ENCODE measurements at regions not wholly inside any gene's neighbourhood (a gene's known extent, or its start where the extent isn't known, plus 50 kb on each side); places are given as distances from the start of the nearest gene placed in this dataset.

GRCh38 chr10:21336476-21337170 is 188.9 kb downstream of the SKIDA1 start:
- H3K4me3 ChIP-seq (ENCODE audit: low read length): no peak overlapping the region
- H3K9ac ChIP-seq (ENCODE audit: low read length): no peak overlapping the region
- H3K4me1 ChIP-seq (ENCODE audit: control insufficient read depth, low read depth, low read length): peaks cover 11% of the 10 kb centered on the region
- H3K27ac ChIP-seq (ENCODE audit: low read length): peak overlapping the region; percentile 17
- no peaks in the 10 kb centered on the region for H3K9me3 ChIP-seq (ENCODE audit: control insufficient read depth, low read depth, low read length)
- no peaks in the 10 kb centered on the region for H3K27me3 ChIP-seq (ENCODE audit: control insufficient read depth, insufficient read depth, low read length)
- no peaks in the 10 kb centered on the region for H3K36me3 ChIP-seq (ENCODE audit: control insufficient read depth, low read depth, low read length)

GRCh38 chr10:21334891-21335696 is 190.4 kb downstream of the SKIDA1 start:
- Histone ChIP-seq H3K9me3 (ENCODE audit: control insufficient read depth, low read depth, low read length) (no peaks in the 10 kb centered on the region), H3K4me1 (ENCODE audit: control insufficient read depth, low read depth, low read length) (peaks cover 11% of the 10 kb centered on the region), H3K4me3 (ENCODE audit: low read length) (no peak overlapping the region), H3K9ac (ENCODE audit: low read length) (no peak overlapping the region), H3K36me3 (ENCODE audit: control insufficient read depth, low read depth, low read length) (no peaks in the 10 kb centered on the region), H3K27ac (ENCODE audit: low read length) (no peak overlapping the region), H3K27me3 (ENCODE audit: control insufficient read depth, insufficient read depth, low read length) (no peaks in the 10 kb centered on the region)

GRCh38 chr10:21330628-21331020 is 194.9 kb downstream of the SKIDA1 start:
- Histone ChIP-seq H3K4me3 (ENCODE audit: low read length) (no peak overlapping the region), H3K9ac (ENCODE audit: low read length) (no peak overlapping the region), H3K4me1 (ENCODE audit: control insufficient read depth, low read depth, low read length) (peaks cover 11% of the 10 kb centered on the region), H3K27me3 (ENCODE audit: control insufficient read depth, insufficient read depth, low read length) (no peaks in the 10 kb centered on the region), H3K9me3 (ENCODE audit: control insufficient read depth, low read depth, low read length) (no peaks in the 10 kb centered on the region), H3K27ac (ENCODE audit: low read length) (no peak overlapping the region), H3K36me3 (ENCODE audit: control insufficient read depth, low read depth, low read length) (no peaks in the 10 kb centered on the region)

GRCh38 chr10:21329995-21330627 is 195.4 kb downstream of the SKIDA1 start:
- Histone ChIP-seq H3K4me3 (ENCODE audit: low read length) (no peak overlapping the region), H3K27ac (ENCODE audit: low read length) (no peak overlapping the region), H3K27me3 (ENCODE audit: control insufficient read depth, insufficient read depth, low read length) (no peaks in the 10 kb centered on the region), H3K9ac (ENCODE audit: low read length) (no peak overlapping the region), H3K9me3 (ENCODE audit: control insufficient read depth, low read depth, low read length) (no peaks in the 10 kb centered on the region), H3K36me3 (ENCODE audit: control insufficient read depth, low read depth, low read length) (no peaks in the 10 kb centered on the region), H3K4me1 (ENCODE audit: control insufficient read depth, low read depth, low read length) (peaks cover 9% of the 10 kb centered on the region)

- Histone ChIP-seq H3K36me3 (ENCODE audit: control insufficient read depth, low read depth, low read length) (no peaks in the 10 kb centered on the region), H3K27me3 (ENCODE audit: control insufficient read depth, insufficient read depth, low read length) (no peaks in the 10 kb centered on the region), H3K4me3 (ENCODE audit: low read length) (no peak overlapping the region), H3K9ac (ENCODE audit: low read length) (no peak overlapping the region), H3K27ac (ENCODE audit: low read length) (no peak overlapping the region), H3K4me1 (ENCODE audit: control insufficient read depth, low read depth, low read length) (peaks cover 6% of the 10 kb centered on the region), H3K9me3 (ENCODE audit: control insufficient read depth, low read depth, low read length) (no peaks in the 10 kb centered on the region)
These were observed 198.0 kb downstream of the SKIDA1 start for GRCh38 chr10:21327289-21327993.

- H3K9me3 ChIP-seq (ENCODE audit: control insufficient read depth, low read depth, low read length): no peaks in the 10 kb centered on the region
- H3K4me3 ChIP-seq (ENCODE audit: low read length): no peak overlapping the region
- no peaks in the 10 kb centered on the region for H3K36me3 ChIP-seq (ENCODE audit: control insufficient read depth, low read depth, low read length)
- H3K27me3 ChIP-seq (ENCODE audit: control insufficient read depth, insufficient read depth, low read length): no peaks in the 10 kb centered on the region
- peaks cover 6% of the 10 kb centered on the region for H3K4me1 ChIP-seq (ENCODE audit: control insufficient read depth, low read depth, low read length)
- no peak overlapping the region for H3K27ac ChIP-seq (ENCODE audit: low read length)
- no peak overlapping the region for H3K9ac ChIP-seq (ENCODE audit: low read length)
These were observed 198.7 kb downstream of the SKIDA1 start for GRCh38 chr10:21326594-21327288.

GRCh38 chr10:21318540-21319167 is 206.8 kb downstream of the SKIDA1 start:
- no peak overlapping the region for H3K27ac ChIP-seq (ENCODE audit: low read length)
- H3K27me3 ChIP-seq (ENCODE audit: control insufficient read depth, insufficient read depth, low read length): no peaks in the 10 kb centered on the region

GRCh38 chr10:21317902-21318301 is 207.6 kb downstream of the SKIDA1 start:
- Histone ChIP-seq H3K4me3 (ENCODE audit: low read length) (no peak overlapping the region), H3K9me3 (ENCODE audit: control insufficient read depth, low read depth, low read length) (no peaks in the 10 kb centered on the region), H3K36me3 (ENCODE audit: control insufficient read depth, low read depth, low read length) (no peaks in the 10 kb centered on the region), H3K27ac (ENCODE audit: low read length) (no peak overlapping the region), H3K4me1 (ENCODE audit: control insufficient read depth, low read depth, low read length) (peaks cover 37% of the 10 kb centered on the region), H3K9ac (ENCODE audit: low read length) (no peak overlapping the region), H3K27me3 (ENCODE audit: control insufficient read depth, insufficient read depth, low read length) (no peaks in the 10 kb centered on the region)

More at GRCh38 chr10:21318540-21319167, 206.8 kb downstream of the SKIDA1 start:
- Histone ChIP-seq H3K9me3 (ENCODE audit: control insufficient read depth, low read depth, low read length) (no peaks in the 10 kb centered on the region), H3K4me1 (ENCODE audit: control insufficient read depth, low read depth, low read length) (peaks cover 36% of the 10 kb centered on the region), H3K36me3 (ENCODE audit: control insufficient read depth, low read depth, low read length) (no peaks in the 10 kb centered on the region), H3K4me3 (ENCODE audit: low read length) (no peak overlapping the region), H3K9ac (ENCODE audit: low read length) (no peak overlapping the region)

- H3K27ac ChIP-seq (ENCODE audit: low read length): no peak overlapping the region
These were observed 209.7 kb downstream of the SKIDA1 start for GRCh38 chr10:21315645-21316220.

GRCh38 chr10:21314906-21315644 is 210.4 kb downstream of the SKIDA1 start:
- Histone ChIP-seq H3K27me3 (ENCODE audit: control insufficient read depth, insufficient read depth, low read length) (no peaks in the 10 kb centered on the region), H3K9ac (ENCODE audit: low read length) (no peak overlapping the region), H3K4me1 (ENCODE audit: control insufficient read depth, low read depth, low read length) (peaks cover 37% of the 10 kb centered on the region), H3K27ac (ENCODE audit: low read length) (no peak overlapping the region), H3K9me3 (ENCODE audit: control insufficient read depth, low read depth, low read length) (no peaks in the 10 kb centered on the region), H3K36me3 (ENCODE audit: control insufficient read depth, low read depth, low read length) (no peaks in the 10 kb centered on the region), H3K4me3 (ENCODE audit: low read length) (peak overlapping the region; percentile 10)

More at GRCh38 chr10:21315645-21316220, 209.7 kb downstream of the SKIDA1 start:
- Histone ChIP-seq H3K27me3 (ENCODE audit: control insufficient read depth, insufficient read depth, low read length) (no peaks in the 10 kb centered on the region), H3K36me3 (ENCODE audit: control insufficient read depth, low read depth, low read length) (no peaks in the 10 kb centered on the region), H3K4me3 (ENCODE audit: low read length) (peak overlapping the region; percentile 18), H3K9ac (ENCODE audit: low read length) (no peak overlapping the region), H3K4me1 (ENCODE audit: control insufficient read depth, low read depth, low read length) (peaks cover 37% of the 10 kb centered on the region), H3K9me3 (ENCODE audit: control insufficient read depth, low read depth, low read length) (no peaks in the 10 kb centered on the region)
